K562 (cell line): ENCODE measurements at regions not wholly inside any gene's neighbourhood (a gene's known extent, or its start where the extent isn't known, plus 50 kb on each side); places are given as distances from the start of the nearest gene placed in this dataset.
A peak's percentile ranks its signal among the peaks of the same experiment; 100 is the strongest.

Experiments used
- CTBP1 ChIP-seq: fragments of 450-650 bp; IDR thresholded peaks from 2 replicates; pipeline ENCODE4 v1.6.1; 2016; ENCODE audit warnings: borderline replicate concordance
- PYGO2 ChIP-seq: fragments of 450-650 bp; IDR thresholded peaks from 2 replicates; pipeline ENCODE4 v1.6.1; 2016; ENCODE audit warnings: mild to moderate bottlenecking, missing genetic modification characterization, moderate library complexity, missing compliant biosample characterization
- RAD21 ChIP-seq, 2 experiments: fragments of 250-450 bp in 1 of 2; fragments of 450-650 bp in 1 of 2; sonication (Bioruptor Pico) in 1 of 2; formaldehyde crosslinking in 1 of 2; IDR thresholded peaks in 1 of 2; conservative IDR thresholded peaks in 1 of 2; 2 replicates each; pipeline versions ENCODE4 v1.4.0 to v1.8.0; 2020 to 2022; ENCODE audit warnings: mild to moderate bottlenecking in 2 of 2, moderate library complexity in 1 of 2
- SIN3A ChIP-seq, 2 experiments: fragments of 150-350 bp in 1 of 2; IDR thresholded peaks; 2 replicates each; pipeline ENCODE4 v1.6.1; 2011 to 2016; ENCODE audit warnings: borderline replicate concordance in 2 of 2, low read depth in 2 of 2, low read length in 2 of 2, mild to moderate bottlenecking in 2 of 2, moderate library complexity in 2 of 2; ENCODE audit not compliant: control insufficient read depth in 1 of 2
- TBL1XR1 ChIP-seq, 2 experiments: IDR thresholded peaks; 2 replicates each; pipeline ENCODE4 v1.6.1; 2012; ENCODE audit warnings: improper control_type of control experiment in 2 of 2, low read length in 2 of 2, mild to moderate bottlenecking in 1 of 2
- TF ChIP-seq, protein P1 (sequence below): fragments of 200-600 bp; sonication (generic); IDR thresholded peaks from one replicate; pipeline ENCODE4 v1.6.1; 2012; ENCODE audit warnings: mild to moderate bottlenecking, low read depth, low read length, inconsistent platforms
- TF ChIP-seq, protein P2 (sequence below), 2 experiments: fragments of 250-450 bp in 1 of 2; fragments of 450-650 bp in 1 of 2; sonication (Bioruptor Pico) in 1 of 2; IDR thresholded peaks; 2 replicates each; pipeline versions ENCODE4 v1.6.1 to v1.8.0; 2016 to 2021; ENCODE audit warnings: mild to moderate bottlenecking in 2 of 2, moderate library complexity in 2 of 2, missing compliant biosample characterization in 1 of 2, missing genetic modification characterization in 1 of 2
- TF ChIP-seq, protein P3 (sequence below): fragments of 450-650 bp; formaldehyde crosslinking; IDR thresholded peaks from 2 replicates; pipeline ENCODE4 v1.4.0; 2022; ENCODE audit warnings: mild to moderate bottlenecking, moderate library complexity
- TF ChIP-seq, protein P4 (sequence below): fragments of 450-650 bp; IDR thresholded peaks from 2 replicates; pipeline ENCODE4 v1.6.1; 2016; ENCODE audit warnings: borderline replicate concordance

DNA sequence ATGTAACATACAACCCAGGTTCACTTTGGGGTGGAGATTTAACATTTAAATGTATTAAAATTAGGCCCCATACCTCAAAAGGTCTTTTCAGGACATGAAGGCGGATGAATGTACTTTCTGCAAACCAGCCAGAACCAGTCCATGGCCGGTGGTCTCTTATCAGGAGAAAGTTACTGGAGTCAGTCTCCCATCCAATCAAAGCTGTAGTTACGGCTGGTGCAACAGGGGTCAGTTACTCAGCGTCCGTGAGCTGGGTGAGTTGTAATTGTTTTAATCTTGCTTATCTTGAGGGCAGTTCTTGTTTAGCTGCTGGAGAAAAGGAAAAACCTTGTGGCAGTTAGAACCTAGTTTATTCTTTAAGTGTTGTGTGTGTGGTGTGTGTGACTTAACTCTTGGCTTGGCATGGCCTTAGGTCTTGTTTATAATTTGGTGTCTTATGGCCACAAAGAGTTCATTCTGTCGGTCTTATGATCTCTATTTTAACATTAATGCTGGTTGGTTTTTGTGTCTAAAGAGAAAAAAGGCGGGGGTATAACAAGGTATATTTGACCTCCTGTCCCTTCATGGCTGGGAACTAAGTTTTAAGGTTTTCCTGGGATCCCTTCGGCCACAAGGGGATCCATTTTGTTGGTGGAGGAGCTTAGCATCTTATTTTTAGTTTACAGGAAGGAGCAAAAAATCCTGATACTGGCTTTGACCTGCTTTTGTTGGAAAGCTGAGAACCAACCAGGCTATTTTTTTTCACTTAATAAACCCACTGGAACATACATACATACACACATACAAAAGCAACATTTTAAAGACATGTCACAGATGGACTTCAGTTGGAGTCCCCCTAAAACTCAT lies 143.5 kb upstream of the NCK2 start (continued):
- TF ChIP-seq, protein P1, sequence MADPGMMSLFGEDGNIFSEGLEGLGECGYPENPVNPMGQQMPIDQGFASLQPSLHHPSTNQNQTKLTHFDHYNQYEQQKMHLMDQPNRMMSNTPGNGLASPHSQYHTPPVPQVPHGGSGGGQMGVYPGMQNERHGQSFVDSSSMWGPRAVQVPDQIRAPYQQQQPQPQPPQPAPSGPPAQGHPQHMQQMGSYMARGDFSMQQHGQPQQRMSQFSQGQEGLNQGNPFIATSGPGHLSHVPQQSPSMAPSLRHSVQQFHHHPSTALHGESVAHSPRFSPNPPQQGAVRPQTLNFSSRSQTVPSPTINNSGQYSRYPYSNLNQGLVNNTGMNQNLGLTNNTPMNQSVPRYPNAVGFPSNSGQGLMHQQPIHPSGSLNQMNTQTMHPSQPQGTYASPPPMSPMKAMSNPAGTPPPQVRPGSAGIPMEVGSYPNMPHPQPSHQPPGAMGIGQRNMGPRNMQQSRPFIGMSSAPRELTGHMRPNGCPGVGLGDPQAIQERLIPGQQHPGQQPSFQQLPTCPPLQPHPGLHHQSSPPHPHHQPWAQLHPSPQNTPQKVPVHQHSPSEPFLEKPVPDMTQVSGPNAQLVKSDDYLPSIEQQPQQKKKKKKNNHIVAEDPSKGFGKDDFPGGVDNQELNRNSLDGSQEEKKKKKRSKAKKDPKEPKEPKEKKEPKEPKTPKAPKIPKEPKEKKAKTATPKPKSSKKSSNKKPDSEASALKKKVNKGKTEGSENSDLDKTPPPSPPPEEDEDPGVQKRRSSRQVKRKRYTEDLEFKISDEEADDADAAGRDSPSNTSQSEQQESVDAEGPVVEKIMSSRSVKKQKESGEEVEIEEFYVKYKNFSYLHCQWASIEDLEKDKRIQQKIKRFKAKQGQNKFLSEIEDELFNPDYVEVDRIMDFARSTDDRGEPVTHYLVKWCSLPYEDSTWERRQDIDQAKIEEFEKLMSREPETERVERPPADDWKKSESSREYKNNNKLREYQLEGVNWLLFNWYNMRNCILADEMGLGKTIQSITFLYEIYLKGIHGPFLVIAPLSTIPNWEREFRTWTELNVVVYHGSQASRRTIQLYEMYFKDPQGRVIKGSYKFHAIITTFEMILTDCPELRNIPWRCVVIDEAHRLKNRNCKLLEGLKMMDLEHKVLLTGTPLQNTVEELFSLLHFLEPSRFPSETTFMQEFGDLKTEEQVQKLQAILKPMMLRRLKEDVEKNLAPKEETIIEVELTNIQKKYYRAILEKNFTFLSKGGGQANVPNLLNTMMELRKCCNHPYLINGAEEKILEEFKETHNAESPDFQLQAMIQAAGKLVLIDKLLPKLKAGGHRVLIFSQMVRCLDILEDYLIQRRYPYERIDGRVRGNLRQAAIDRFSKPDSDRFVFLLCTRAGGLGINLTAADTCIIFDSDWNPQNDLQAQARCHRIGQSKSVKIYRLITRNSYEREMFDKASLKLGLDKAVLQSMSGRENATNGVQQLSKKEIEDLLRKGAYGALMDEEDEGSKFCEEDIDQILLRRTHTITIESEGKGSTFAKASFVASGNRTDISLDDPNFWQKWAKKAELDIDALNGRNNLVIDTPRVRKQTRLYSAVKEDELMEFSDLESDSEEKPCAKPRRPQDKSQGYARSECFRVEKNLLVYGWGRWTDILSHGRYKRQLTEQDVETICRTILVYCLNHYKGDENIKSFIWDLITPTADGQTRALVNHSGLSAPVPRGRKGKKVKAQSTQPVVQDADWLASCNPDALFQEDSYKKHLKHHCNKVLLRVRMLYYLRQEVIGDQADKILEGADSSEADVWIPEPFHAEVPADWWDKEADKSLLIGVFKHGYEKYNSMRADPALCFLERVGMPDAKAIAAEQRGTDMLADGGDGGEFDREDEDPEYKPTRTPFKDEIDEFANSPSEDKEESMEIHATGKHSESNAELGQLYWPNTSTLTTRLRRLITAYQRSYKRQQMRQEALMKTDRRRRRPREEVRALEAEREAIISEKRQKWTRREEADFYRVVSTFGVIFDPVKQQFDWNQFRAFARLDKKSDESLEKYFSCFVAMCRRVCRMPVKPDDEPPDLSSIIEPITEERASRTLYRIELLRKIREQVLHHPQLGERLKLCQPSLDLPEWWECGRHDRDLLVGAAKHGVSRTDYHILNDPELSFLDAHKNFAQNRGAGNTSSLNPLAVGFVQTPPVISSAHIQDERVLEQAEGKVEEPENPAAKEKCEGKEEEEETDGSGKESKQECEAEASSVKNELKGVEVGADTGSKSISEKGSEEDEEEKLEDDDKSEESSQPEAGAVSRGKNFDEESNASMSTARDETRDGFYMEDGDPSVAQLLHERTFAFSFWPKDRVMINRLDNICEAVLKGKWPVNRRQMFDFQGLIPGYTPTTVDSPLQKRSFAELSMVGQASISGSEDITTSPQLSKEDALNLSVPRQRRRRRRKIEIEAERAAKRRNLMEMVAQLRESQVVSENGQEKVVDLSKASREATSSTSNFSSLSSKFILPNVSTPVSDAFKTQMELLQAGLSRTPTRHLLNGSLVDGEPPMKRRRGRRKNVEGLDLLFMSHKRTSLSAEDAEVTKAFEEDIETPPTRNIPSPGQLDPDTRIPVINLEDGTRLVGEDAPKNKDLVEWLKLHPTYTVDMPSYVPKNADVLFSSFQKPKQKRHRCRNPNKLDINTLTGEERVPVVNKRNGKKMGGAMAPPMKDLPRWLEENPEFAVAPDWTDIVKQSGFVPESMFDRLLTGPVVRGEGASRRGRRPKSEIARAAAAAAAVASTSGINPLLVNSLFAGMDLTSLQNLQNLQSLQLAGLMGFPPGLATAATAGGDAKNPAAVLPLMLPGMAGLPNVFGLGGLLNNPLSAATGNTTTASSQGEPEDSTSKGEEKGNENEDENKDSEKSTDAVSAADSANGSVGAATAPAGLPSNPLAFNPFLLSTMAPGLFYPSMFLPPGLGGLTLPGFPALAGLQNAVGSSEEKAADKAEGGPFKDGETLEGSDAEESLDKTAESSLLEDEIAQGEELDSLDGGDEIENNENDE, result no peak
- TF ChIP-seq TBL1XR1 (IDR thresholded peaks at IDR 0.05; ENCODE audit: low read length in 2 of 2) (peak in 1 of 2 experiments; percentile 82; a peak in 2 of 4 replicates), CTBP1 (no peak; the same call in 1 of the 2 replicates), PYGO2 (tag) (peak; percentile 74; the same call in 1 of the 2 replicates), SIN3A (IDR thresholded peaks at IDR 0.05; ENCODE audit: borderline replicate concordance in 2 of 2, control insufficient read depth in 1 of 2, low read depth in 2 of 2, low read length in 2 of 2) (no peak), RAD21 (CRISPR knock-in tag; conservative IDR thresholded peaks at IDR 0.05 in 1 of 2, IDR thresholded peaks at IDR 0.05 in 1 of 2) (peak; percentile 10 to 32; a peak in 2 of 4 replicates)
- TF ChIP-seq, protein P2, sequence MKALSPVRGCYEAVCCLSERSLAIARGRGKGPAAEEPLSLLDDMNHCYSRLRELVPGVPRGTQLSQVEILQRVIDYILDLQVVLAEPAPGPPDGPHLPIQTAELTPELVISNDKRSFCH (CRISPR knock-in tag; IDR thresholded peaks at IDR 0.05), result no peak
- TF ChIP-seq, protein P2 (tag; IDR thresholded peaks at IDR 0.05), result no peak
- TF ChIP-seq, protein P3, sequence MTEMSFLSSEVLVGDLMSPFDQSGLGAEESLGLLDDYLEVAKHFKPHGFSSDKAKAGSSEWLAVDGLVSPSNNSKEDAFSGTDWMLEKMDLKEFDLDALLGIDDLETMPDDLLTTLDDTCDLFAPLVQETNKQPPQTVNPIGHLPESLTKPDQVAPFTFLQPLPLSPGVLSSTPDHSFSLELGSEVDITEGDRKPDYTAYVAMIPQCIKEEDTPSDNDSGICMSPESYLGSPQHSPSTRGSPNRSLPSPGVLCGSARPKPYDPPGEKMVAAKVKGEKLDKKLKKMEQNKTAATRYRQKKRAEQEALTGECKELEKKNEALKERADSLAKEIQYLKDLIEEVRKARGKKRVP, result peak; percentile 84
- TF ChIP-seq, protein P4, sequence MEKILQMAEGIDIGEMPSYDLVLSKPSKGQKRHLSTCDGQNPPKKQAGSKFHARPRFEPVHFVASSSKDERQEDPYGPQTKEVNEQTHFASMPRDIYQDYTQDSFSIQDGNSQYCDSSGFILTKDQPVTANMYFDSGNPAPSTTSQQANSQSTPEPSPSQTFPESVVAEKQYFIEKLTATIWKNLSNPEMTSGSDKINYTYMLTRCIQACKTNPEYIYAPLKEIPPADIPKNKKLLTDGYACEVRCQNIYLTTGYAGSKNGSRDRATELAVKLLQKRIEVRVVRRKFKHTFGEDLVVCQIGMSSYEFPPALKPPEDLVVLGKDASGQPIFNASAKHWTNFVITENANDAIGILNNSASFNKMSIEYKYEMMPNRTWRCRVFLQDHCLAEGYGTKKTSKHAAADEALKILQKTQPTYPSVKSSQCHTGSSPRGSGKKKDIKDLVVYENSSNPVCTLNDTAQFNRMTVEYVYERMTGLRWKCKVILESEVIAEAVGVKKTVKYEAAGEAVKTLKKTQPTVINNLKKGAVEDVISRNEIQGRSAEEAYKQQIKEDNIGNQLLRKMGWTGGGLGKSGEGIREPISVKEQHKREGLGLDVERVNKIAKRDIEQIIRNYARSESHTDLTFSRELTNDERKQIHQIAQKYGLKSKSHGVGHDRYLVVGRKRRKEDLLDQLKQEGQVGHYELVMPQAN, result no peak
